CD4-positive, alpha-beta T cell (primary cell): ENCODE measurements at regions not wholly inside any gene's neighbourhood (a gene's known extent, or its start where the extent isn't known, plus 50 kb on each side); places are given as distances from the start of the nearest gene placed in this dataset.
"Not testable (repeated sequence)": the region's sequence is repeated elsewhere in the genome, so short reads cannot be mapped to it uniquely, and the experiment has no call there.

Experiments
- ATAC-seq: fragments of 200-7000 bp; cut with Tn5 transposase; one replicate; pipeline ENCODE4 v1.10.0; 2022; ENCODE audit warnings: mild to moderate bottlenecking; ENCODE audit not compliant: poor library complexity
- CTCF ChIA-PET: fragments of 350-600 bp; sonication (Branson Sonifier 250); formaldehyde crosslinking; loops from one replicate; lab custom pipeline; 2021; ENCODE audit warnings: antibody characterized with exemption, inconsistent platforms; lab: Charles Lee
- POLR2A ChIA-PET: fragments of 350-600 bp; sonication (Branson Sonifier 250); formaldehyde crosslinking; loops from one replicate; lab custom pipeline; 2021; ENCODE audit warnings: antibody characterized with exemption, inconsistent platforms; lab: Charles Lee
- DNase-seq, 14 experiments: peaks; one replicate each; pipeline ENCODE4 v3.0.0-alpha.2; 2013 to 2020; ENCODE audit warnings: mixed read lengths in 2 of 14
- H3K27ac ChIP-seq, 2 donors: one replicate each; pipeline versions ENCODE4 v1.5.1 to v1.7.0; 2013; ENCODE audit warnings: low read length in 2 of 2, low read depth in 1 of 2, mild to moderate bottlenecking in 1 of 2
- H3K27me3 ChIP-seq, 2 experiments: 1 replicate in 1 of 2; 2 replicates in 1 of 2; pipeline versions ENCODE4 v1.6.1 to v1.7.0; 2013; ENCODE audit warnings: low read length in 2 of 2, control low read depth in 1 of 2, mild to moderate bottlenecking in 1 of 2, moderate library complexity in 1 of 2; ENCODE audit not compliant: insufficient read depth in 2 of 2, control insufficient read depth in 1 of 2
- H3K36me3 ChIP-seq: one replicate; pipeline ENCODE4 v1.6.1; 2013; ENCODE audit warnings: low read length, control low read depth; ENCODE audit not compliant: insufficient read depth
- H3K4me1 ChIP-seq: one replicate; pipeline ENCODE4 v1.6.1; 2013; ENCODE audit warnings: low read length, control low read depth; ENCODE audit not compliant: insufficient read depth
- H3K4me3 ChIP-seq: one replicate; pipeline ENCODE4 v1.5.1; 2013; ENCODE audit warnings: mild to moderate bottlenecking, low read length, moderate library complexity
- H3K9me3 ChIP-seq, 2 experiments: 1 replicate in 1 of 2; 2 replicates in 1 of 2; pipeline versions ENCODE4 v1.6.1 to v1.7.0; 2013; ENCODE audit warnings: low read length in 2 of 2, mild to moderate bottlenecking in 2 of 2, control low read depth in 1 of 2, moderate library complexity in 1 of 2; ENCODE audit not compliant: control insufficient read depth in 1 of 2, insufficient read depth in 1 of 2
- H3K27ac Mint-ChIP-seq: one replicate; pipeline ENCODE4 v1.8.0; 2020; ENCODE audit warnings: mixed read lengths
- H3K27me3 Mint-ChIP-seq: one replicate; pipeline ENCODE4 v1.8.0; 2021; ENCODE audit warnings: mixed read lengths
- H3K36me3 Mint-ChIP-seq: one replicate; pipeline ENCODE4 v1.8.0; 2021; ENCODE audit warnings: low read depth, mixed read lengths
- H3K4me1 Mint-ChIP-seq: one replicate; pipeline ENCODE4 v1.8.0; 2021; ENCODE audit warnings: low read depth, mixed read lengths
- H3K4me3 Mint-ChIP-seq: one replicate; pipeline ENCODE4 v1.8.0; 2020; ENCODE audit warnings: mild to moderate bottlenecking, mixed read lengths
- H3K9me3 Mint-ChIP-seq: one replicate; pipeline ENCODE4 v1.8.0; 2020; ENCODE audit warnings: mixed read lengths
- intact Hi-C, 2 experiments: fragments of 100-400 bp; cut with DNase I in 1 of 2; cut with micrococcal nuclease in 1 of 2; formaldehyde crosslinking; loops; one replicate each; pipeline versions ENCODE4 v1.15.1 to v1.9.0; 2023 to 2025; cut with DNase I, micrococcal nuclease
- TF ChIP-seq, protein P1 (sequence below): fragments of 200-600 bp; IDR thresholded peaks from one replicate; pipeline ENCODE4 v1.8.0; 2022; ENCODE audit warnings: antibody characterized with exemption, mild to moderate bottlenecking

DNA sequence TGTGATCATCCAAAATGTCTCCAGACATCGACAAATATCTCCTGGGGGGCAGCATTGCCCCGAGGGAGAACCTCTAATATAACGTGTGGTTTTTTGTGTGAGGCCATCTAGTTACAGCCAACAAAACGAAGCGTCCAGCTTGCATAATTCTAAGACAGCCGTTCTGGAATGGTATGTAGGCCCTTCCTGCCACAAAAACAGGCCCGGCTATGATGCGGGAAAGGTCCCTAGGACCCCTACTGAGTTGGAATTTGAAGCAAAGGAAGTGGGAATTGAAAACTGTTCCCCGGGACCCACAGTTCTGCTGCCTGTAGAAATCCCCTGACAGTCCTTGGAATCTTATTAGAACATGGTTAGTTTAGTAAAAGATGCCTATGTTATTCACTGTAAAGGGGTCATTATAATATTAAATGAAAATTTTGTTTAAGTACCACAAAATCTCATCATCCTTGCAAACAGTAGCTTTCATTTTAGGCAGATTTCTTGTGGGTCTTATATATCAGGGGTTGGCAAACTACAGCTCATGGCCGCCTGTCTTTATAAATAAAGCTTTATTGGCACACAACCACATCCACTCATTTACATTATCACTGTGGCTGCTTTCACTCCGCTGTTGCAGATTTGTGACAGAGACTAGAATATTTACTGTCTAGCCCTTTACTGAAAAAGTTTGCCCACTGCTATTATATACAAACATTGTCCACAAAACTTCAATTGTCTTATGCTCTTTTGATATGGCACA lies 70.7 kb downstream of the MSX2 start:
- Mint-ChIP-seq H3K36me3 (no peaks in the 10 kb centered on the region), H3K4me3 (no peak overlapping the region), H3K4me1 (peaks cover 7% of the 10 kb centered on the region), H3K27me3 (peaks cover 87% of the 10 kb centered on the region), H3K9me3 (no peaks in the 10 kb centered on the region), H3K27ac (no peak overlapping the region)
- TF ChIP-seq, protein P1, sequence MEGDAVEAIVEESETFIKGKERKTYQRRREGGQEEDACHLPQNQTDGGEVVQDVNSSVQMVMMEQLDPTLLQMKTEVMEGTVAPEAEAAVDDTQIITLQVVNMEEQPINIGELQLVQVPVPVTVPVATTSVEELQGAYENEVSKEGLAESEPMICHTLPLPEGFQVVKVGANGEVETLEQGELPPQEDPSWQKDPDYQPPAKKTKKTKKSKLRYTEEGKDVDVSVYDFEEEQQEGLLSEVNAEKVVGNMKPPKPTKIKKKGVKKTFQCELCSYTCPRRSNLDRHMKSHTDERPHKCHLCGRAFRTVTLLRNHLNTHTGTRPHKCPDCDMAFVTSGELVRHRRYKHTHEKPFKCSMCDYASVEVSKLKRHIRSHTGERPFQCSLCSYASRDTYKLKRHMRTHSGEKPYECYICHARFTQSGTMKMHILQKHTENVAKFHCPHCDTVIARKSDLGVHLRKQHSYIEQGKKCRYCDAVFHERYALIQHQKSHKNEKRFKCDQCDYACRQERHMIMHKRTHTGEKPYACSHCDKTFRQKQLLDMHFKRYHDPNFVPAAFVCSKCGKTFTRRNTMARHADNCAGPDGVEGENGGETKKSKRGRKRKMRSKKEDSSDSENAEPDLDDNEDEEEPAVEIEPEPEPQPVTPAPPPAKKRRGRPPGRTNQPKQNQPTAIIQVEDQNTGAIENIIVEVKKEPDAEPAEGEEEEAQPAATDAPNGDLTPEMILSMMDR, result no peak
- intact Hi-C loops, result no loop called here
- Histone ChIP-seq H3K27me3 (peaks cover 6 to 35% of the 10 kb centered on the region in 2 experiments), H3K27ac (no peak overlapping the region), H3K9me3 (peaks cover 0 to 6% of the 10 kb centered on the region in 2 experiments), H3K36me3 (no peaks in the 10 kb centered on the region), H3K4me3 (no peak overlapping the region), H3K4me1 (peaks cover 4% of the 10 kb centered on the region)
- ChIA-PET POLR2A (no interaction called here), CTCF (no interaction called here)
- DNase-seq (no peak), ATAC-seq (no peak)

DNA sequence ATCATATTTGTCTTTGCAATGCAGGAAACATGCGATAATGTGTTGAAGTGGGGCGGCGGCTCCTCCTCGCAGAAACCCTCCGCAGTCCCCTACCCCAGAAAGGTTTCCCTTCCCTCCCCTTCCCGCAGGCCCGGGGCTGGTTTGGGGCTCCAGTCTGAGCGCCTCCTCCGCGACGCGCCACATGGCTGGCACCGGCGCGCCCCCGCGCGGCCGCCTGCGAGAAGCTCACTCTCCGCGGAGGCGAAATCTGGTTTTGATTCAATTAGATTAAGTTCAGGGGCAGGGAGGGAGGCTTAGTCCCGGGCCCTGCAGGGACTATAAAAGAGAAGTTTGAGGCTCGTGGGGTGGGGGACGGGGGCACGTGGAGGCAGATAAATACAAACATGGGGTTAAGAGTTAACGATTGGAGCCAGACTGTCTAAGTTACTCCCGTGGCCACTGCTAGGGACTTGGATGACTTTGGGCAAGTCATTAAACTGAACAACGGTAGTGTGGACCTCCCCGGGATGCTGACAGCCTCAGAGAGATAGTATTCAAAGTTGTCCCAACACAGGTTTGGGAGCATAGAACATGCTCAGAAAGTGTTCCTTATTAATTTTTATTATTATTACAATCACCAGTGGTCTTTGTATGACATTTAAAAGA lies 69.4 kb downstream of the MSX2 start:
- Mint-ChIP-seq H3K4me3 (no peak overlapping the region), H3K27ac (no peak overlapping the region)

DNA sequence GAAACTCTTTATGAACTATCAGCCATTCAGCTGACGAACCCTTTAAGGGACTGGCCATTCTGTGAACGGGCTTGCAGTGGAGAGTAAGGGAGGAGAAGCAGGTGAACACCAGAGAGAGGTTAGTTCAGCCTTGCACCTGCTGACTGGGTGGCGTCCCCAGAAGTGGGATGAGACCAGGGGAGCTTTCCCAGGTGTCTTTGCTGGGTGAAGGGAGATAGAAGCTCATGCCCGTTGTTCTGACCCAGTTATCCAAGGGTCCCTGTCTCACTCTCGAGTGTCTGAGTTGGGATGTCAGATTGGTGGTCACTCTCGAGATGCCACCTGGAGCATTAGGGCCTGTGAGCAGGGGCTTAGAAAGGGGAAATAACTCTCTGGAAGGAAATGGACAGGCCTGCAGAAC lies 68.7 kb downstream of the MSX2 start:
- Mint-ChIP-seq H3K27me3 (peaks cover 76% of the 10 kb centered on the region), H3K4me1 (peaks cover under 1% of the 10 kb centered on the region), H3K9me3 (no peaks in the 10 kb centered on the region), H3K27ac (no peak overlapping the region), H3K4me3 (no peak overlapping the region), H3K36me3 (no peaks in the 10 kb centered on the region)
- H3K27ac ChIP-seq, result no peak overlapping the region
- CTCF ChIA-PET, result interaction anchor here (1.9 kb wide), 1 partner anchor 373 kb away, joined by 10 read pairs; no protein-coding TSS in a partner anchor
- H3K27me3 ChIP-seq, result peaks cover 7 to 34% of the 10 kb centered on the region in 2 experiments
- ATAC-seq (no peak), DNase-seq (no peak)
- H3K4me3 ChIP-seq, result no peak overlapping the region
- peaks cover 4% of the 10 kb centered on the region for H3K4me1 ChIP-seq
- intact Hi-C loops, result loop anchor here in 1 of 2 experiments (2.0 kb wide), 1 partner anchor 374 kb away; no protein-coding TSS in a partner anchor
- POLR2A ChIA-PET, result no interaction called here
- H3K9me3 ChIP-seq, result peaks cover 0 to 6% of the 10 kb centered on the region in 2 experiments
- TF ChIP-seq, protein P1, result no peak
- no peaks in the 10 kb centered on the region for H3K36me3 ChIP-seq

More for the DNA sequence above, 69.4 kb downstream of the MSX2 start:
- Histone ChIP-seq H3K27ac (no peak overlapping the region), H3K9me3 (peaks cover 0 to 6% of the 10 kb centered on the region in 2 experiments), H3K4me3 (no peak overlapping the region), H3K36me3 (no peaks in the 10 kb centered on the region), H3K27me3 (peaks cover 6 to 35% of the 10 kb centered on the region in 2 experiments), H3K4me1 (peaks cover 4% of the 10 kb centered on the region)
- TF ChIP-seq, protein P1, result peak; percentile 36
- H3K9me3 Mint-ChIP-seq, result no peaks in the 10 kb centered on the region
- CTCF ChIA-PET, result interaction anchor here (1.9 kb wide), 1 partner anchor 374 kb away, joined by 10 read pairs; no protein-coding TSS in a partner anchor
- H3K36me3 Mint-ChIP-seq, result no peaks in the 10 kb centered on the region
- intact Hi-C loops, result loop anchor here in 1 of 2 experiments (2.0 kb wide), 1 partner anchor 375 kb away; no protein-coding TSS in a partner anchor
- H3K27me3 Mint-ChIP-seq, result peaks cover 83% of the 10 kb centered on the region
- DNase-seq (peak; percentile 2 to 55 (median 17)), ATAC-seq (peak; percentile 44)
- H3K4me1 Mint-ChIP-seq, result peaks cover 7% of the 10 kb centered on the region
- POLR2A ChIA-PET, result no interaction called here

DNA sequence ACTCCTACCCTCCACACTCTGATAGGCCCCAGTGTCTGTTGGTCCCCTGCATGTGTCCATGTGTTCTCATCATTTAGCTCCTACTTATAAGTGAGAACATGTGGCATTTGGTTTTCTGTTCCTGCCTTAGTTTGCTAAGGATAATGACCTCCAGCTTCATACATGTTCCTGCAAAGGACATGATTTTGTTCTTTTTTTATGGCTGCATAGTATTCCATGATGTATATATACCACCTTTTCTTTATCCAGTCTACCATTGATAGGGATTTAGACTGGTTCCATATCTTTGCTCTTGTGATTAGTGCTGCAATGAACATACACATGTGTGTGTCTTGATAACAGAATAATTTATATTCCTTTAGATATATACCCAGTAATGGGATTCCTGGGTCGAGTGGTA lies 67.9 kb downstream of the MSX2 start:
- POLR2A ChIA-PET, H3K9me3 Mint-ChIP-seq, H3K4me1 ChIP-seq, ATAC-seq, H3K4me1 Mint-ChIP-seq, H3K36me3 ChIP-seq, H3K4me3 ChIP-seq, H3K9me3 ChIP-seq, H3K27ac ChIP-seq, CTCF ChIA-PET, H3K4me3 Mint-ChIP-seq, H3K36me3 Mint-ChIP-seq, DNase-seq, H3K27ac Mint-ChIP-seq: not testable (repeated sequence)
- intact Hi-C loops, result loop anchor here in 1 of 2 experiments (2.0 kb wide), 1 partner anchor 373 kb away; no protein-coding TSS in a partner anchor
- H3K27me3 ChIP-seq, result peaks cover 7 to 34% of the 10 kb centered on the region in 2 experiments
- H3K27me3 Mint-ChIP-seq, result peaks cover 68% of the 10 kb centered on the region
